ENCODE measurements at regions not wholly inside any gene's neighbourhood (a gene's known extent, or its start where the extent isn't known, plus 50 kb on each side); places are given as distances from the start of the nearest gene placed in this dataset.
A peak's percentile ranks its signal among the peaks of the same experiment; 100 is the strongest.

DNA sequence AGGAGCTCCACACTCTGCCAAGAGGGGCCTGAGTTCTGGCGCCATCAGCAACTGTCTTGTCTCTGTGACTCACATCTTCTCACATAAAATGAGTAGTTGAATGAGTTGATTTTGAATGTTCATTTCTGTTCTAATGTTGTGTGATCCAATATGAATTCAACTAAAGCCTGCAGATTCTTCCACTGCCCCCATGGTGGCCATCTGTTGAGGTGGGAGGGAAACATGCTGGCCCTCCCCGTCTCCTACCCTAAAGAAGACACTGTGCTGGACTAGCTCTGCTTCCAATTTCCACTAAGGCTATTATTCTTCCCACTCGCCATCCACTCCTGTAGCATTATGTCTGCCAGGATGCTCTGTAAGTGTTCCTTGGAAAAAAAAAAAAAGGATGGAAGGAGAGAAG is 555.6 kb upstream of the LARGE1 start:
- no peak for DNase-seq (ENCODE audit: low read depth)
- in situ Hi-C loops (cut with HindIII; ENCODE audit: low pct_unique_long_range_greater_than_20kb, low sequenced_read_pairs) = no loop called here

DNA sequence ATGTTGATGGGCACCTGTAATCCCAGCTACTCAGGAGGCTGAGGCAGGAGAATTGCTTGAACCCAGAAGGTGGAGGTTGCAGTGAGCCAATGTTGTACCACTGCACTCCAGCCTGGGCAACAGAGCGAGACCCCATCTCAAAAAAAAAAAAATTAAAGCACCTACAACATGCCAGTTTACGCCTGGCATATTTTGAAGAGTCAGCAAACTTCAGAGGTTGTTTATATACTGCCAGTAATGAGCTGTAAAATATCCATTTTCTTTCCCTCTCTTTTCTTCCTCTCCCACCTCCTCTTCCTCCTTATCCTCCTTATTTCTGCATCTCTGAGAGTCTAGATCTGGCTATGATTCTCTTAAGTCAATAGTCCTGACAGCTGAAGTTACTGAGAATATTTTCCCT is 556.5 kb upstream of the LARGE1 start:
- in situ Hi-C loops (cut with HindIII; ENCODE audit: low pct_unique_long_range_greater_than_20kb, low sequenced_read_pairs) = no loop called here
- no peak for DNase-seq (ENCODE audit: low read depth)

DNA sequence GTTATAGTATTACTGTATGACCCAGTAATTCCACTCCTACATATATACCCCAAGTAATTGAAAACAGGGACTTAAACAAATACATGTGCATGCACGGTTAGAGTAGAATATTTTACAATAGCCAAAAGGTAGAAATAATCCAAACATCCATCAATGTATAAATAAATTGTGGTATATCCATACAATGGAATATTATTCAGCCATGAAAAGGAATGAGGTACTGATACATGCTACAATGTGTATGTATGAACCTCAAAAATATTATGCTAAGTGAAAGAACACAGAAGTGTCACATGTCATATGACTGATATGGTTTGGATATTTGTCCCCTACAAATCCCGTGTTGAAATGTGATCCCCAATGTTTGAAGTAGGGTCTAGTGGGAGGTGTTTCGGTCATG is 560.8 kb upstream of the LARGE1 start:
- no peak for DNase-seq (ENCODE audit: low read depth)
- in situ Hi-C loops (cut with HindIII; ENCODE audit: low pct_unique_long_range_greater_than_20kb, low sequenced_read_pairs) = no loop called here

DNA sequence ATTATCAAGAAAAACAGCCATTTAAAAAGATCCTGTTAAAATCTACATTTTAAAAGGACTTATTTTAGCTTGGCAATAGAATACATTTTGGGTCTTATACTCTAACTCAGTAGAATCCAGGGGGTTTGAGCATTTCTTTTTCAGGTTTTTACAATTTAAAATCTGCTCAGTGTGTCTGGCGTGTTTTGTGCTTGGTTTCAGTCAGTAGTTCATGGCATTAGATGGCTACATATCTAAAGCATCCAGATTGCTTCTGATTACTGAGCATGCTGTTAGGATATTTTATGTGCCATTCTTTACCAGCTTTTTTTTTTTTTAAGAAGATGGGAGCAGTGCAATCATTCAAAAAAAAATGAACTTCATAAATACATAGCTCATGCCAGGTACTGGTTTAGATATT is 566.1 kb upstream of the LARGE1 start:
- DNase-seq (ENCODE audit: low read depth) = no peak
- in situ Hi-C loops (cut with HindIII; ENCODE audit: low pct_unique_long_range_greater_than_20kb, low sequenced_read_pairs) = no loop called here

DNA sequence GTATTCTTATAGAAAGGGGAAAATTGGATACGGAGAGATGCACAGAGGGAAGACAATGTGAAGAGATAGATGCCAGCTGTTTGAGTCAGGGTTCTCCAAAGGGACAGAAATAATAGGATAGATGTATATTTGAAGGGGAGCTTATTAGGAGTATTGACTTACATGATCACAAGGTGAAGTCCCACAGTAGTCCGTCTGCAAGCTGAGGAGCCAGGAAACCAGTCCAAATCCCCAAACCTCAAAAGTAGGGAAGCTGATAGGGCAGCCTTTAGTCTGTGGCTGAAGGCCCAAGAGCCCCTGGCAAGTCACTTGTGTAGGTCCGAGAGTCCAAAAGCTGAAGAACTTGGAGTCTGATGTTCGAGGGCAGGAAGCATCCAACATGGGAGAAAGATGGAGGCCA is 569.6 kb upstream of the LARGE1 start:
- in situ Hi-C loops (cut with HindIII; ENCODE audit: low pct_unique_long_range_greater_than_20kb, low sequenced_read_pairs) = no loop called here
- DNase-seq (ENCODE audit: low read depth) = no peak

DNA sequence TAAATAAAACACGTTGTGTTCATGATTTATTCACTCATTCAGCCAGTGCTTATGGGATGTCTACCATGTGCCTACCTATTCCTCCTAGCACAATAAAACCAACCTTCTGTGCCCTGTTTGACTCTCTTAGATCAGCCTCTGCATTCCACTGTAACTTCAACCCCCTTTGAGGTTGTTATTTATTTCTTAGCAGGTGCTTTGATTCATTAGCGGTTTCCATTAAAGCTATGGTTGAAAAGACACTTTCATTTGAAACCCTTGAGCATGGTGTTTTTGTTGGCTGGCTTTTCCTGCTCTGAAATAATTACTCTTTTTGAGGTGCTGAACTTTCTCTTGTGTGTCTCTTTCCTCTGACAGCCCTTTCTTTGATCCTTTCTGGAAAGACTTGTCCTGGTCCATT is 570.6 kb upstream of the LARGE1 start:
- DNase-seq (ENCODE audit: low read depth) = peak; percentile 37
- in situ Hi-C loops (cut with HindIII; ENCODE audit: low pct_unique_long_range_greater_than_20kb, low sequenced_read_pairs) = no loop called here

DNA sequence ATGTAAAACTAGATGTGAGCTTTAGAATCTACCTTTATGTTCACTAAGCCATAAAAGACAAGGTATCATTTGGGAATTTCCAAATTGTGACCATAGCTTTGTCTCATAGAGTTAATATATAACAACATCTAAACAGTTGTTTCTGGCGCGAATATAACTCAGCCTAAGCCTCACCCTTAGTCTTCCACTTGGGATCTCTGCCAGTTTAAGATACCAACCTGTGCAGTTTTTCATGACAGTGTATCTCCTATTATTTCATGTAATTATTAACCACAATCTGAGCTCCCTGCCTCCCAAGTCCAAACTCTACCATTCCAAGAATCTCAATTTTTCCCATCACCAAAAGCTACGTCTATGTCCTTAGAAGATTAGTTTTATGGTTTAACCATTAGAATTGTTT is 572.5 kb upstream of the ISX start:
- DNase-seq (ENCODE audit: low read depth) = no peak
- in situ Hi-C loops (cut with HindIII; ENCODE audit: low pct_unique_long_range_greater_than_20kb, low sequenced_read_pairs) = no loop called here

DNA sequence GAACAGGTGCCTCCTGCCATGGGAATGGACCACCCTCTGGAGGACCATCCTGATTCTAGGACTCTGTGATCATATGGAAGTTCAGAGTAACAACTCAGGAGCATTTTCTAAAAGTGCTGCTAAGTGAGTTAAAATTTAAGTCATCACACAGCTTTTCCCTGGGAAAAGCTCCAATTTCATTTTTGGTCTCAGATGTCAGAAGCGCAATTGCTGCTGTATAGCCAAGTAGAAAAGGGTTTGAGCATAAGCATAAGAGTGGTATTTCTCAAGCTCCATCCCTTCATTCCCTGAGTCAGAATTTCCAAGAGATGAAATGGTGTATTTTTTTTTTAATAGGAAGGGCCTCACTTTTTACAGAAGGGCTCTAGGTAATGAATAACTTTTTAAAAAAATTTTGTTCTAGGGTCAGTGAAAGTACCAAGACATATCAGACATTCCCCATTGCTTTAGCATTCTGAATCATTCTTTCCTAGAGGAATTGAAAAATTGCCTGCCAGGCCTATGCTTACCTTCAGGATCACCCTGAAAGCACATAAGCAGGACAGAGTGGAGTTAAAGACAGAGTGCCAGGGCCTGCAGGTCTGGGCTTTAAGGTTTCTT is 564.5 kb upstream of the ISX start:
- DNase-seq (ENCODE audit: low read depth) = no peak
- in situ Hi-C loops (cut with HindIII; ENCODE audit: low pct_unique_long_range_greater_than_20kb, low sequenced_read_pairs) = no loop called here

DNA sequence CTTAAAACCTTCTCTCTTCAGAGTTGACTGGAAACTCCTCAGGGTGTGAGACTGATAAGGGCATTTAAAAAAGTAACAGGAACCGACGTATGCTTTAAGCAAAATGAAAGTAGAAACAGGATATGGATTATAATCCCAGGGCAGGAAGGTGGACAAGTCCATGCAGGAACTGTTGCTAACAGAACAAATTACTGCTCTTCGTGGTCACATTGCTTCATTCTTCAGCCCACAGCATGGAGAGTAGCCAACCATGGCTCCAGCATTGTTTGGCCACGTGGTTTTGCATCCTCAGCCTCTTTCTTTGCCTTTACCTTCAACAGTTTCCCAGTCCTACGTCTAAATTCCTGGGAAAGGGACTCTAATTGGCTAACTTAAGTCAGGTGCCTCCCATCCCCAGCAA is 563.1 kb upstream of the ISX start:
- in situ Hi-C loops (cut with HindIII; ENCODE audit: low pct_unique_long_range_greater_than_20kb, low sequenced_read_pairs) = no loop called here
- no peak for DNase-seq (ENCODE audit: low read depth)

DNA sequence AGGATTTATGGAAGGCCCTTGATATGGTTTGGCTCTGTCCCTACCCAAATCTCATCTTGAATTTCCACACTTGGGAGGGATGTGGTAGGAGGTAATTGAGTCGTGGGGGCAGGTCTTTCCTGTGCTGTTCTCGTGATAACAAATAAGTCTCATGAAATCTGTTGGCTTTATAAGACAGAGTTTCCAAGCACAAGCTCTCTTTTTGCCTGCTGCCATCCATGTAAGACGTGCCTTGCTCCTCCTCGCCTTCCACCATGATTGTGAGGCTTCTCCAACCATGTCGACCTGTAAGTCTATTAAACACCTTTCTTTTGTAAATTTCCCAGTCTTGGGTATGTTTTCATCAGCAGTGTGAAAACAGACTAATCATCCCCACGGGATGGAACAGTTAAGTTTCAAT is 557.2 kb upstream of the ISX start:
- no peak for DNase-seq (ENCODE audit: low read depth)
- in situ Hi-C loops (cut with HindIII; ENCODE audit: low pct_unique_long_range_greater_than_20kb, low sequenced_read_pairs) = no loop called here

DNA sequence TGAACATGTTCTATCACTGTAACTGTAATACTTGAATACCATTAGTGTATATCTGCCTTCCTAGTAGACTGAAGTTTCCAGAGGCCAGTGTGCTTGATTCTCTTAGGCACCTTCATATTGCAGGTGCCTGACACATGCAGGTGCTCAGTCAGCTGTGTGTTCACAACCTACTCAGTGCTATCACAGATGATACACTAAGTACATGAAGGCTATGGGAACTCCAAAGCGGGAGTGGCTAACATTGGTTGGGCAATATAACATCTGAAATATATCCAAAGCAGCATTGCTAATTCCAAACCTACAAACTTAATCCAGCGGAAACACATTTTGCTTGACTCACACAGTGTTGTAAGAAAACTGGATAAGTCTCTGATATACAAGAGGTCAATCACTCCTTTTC is 539.3 kb upstream of the ISX start:
- in situ Hi-C loops (cut with HindIII; ENCODE audit: low pct_unique_long_range_greater_than_20kb, low sequenced_read_pairs) = no loop called here
- no peak for DNase-seq (ENCODE audit: low read depth)

DNA sequence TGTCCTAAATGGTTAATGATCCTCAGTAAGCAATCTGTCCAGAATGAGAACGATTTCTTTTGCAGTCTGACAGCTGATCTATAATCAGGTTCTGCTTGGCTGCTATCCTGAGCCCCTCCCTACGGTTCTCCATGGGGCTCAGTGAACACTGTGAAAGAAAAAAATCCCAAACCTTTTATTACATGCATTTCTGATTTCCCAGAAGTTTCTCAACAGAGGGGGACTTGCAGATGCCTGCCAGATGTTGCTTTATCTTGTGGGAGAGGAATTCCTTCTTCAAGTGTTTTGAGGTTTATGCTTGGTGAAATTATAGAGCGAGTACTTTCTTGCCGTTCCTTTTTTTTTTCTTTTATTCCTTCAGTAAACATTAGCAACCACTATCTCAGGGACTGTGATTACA is 531.9 kb upstream of the ISX start:
- no peak for DNase-seq (ENCODE audit: low read depth)
- in situ Hi-C loops (cut with HindIII; ENCODE audit: low pct_unique_long_range_greater_than_20kb, low sequenced_read_pairs) = no loop called here

DNA sequence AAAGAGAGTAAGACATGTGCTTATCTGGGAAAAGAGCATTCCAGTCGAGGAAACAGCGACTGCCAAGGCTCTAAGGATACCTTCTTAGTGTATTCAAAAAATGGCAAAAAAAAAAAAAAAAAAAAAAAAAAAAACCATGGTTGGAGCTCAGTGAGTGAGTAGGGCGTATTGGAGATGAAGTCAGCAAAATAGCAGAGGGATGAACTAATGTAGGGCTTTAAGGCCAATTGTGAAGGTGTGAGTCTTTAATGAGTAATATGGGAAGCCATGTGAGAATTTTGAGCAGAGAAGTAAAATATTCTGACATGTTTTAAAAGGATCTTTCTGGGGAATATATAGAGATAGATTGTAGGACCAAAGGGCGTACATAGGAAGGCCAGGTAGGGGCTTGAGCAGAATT is 498.6 kb upstream of the ISX start:
- DNase-seq (ENCODE audit: low read depth) = no peak
- in situ Hi-C loops (cut with HindIII; ENCODE audit: low pct_unique_long_range_greater_than_20kb, low sequenced_read_pairs) = no loop called here

DNA sequence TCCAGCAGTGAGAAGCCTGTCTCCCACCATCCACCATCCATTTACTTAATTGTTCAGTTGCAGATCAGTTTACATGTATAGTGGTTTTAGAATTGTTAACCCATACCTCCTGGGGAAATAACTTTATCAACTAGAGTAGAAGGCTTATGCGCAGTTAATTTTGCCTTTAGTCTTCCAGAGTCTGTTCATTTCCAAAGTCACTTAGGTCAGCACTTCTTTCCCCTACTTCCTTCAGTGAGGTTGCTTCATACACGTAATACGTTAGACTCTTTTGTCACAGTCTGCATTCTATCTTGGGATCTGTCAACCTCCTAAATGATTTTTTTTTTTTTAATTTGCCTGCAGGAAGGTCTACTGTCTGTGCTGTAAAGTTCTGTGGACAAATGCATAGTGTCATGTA is 495.6 kb upstream of the ISX start:
- in situ Hi-C loops (cut with HindIII; ENCODE audit: low pct_unique_long_range_greater_than_20kb, low sequenced_read_pairs) = no loop called here
- no peak for DNase-seq (ENCODE audit: low read depth)

DNA sequence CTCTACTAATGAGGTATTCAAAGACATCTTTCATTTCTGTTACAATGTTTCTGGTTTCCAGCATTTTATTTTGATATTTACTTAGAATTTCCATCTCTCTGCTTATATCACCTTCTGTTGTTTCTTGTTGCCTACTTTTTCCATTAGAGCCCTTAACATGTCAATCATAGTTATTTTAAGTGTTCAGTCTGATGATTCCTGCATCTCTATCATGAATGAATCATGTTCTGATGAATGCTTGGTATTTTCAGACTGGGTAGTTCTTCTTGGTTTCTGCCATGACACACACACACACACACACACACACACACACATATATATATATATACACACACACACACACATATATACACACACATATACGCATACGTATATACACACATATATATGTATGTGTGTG is 486.4 kb upstream of the ISX start:
- DNase-seq (ENCODE audit: low read depth) = no peak
- in situ Hi-C loops (cut with HindIII; ENCODE audit: low pct_unique_long_range_greater_than_20kb, low sequenced_read_pairs) = no loop called here

DNA sequence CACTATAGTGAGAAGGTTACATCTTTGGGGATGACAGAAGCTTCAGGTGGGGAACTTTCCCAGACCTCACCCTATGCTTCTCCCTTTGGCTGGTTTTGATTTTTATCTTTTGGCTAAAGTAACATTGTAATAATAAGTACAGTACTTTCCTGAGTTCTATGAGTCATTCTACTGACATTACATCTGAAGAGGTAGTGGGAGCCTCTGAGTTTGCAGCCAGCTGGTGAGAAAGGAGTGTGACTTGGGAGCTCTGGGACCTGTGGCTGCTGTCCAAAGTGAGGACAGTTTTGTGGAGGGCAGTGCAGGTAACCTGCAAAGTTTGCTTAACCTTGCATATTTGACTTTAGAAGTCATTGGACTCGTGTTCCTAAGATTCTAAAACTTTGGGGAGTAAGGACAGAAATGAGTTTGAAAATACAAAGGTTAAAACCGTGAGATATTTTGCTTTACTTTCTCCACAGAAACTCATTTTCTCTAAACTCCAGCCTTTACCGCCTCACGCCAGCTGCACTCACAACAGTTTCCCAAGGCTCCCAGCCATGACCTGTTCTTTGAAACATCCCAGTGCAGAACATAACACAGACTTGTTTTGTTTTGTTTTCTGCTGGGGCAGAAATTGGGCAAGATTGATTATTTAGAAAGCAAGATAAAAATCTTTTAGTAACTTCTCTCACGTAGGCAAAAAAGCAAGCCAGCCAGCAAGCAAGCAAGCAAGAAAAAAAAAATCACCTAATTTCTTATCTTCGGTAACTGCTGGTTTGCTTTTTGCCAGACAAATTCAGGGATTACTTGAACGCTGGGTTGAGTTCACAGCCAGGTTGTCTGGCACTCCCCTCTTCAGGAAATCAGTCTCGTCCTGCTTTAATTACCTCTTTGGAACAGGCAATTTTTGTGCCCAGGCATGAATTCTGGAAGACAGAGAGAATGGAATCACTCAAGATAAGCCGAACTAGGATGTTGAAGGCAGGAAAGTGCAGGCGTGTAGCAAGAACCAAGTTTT is 478.3 kb upstream of the ISX start:
- DNase-seq (ENCODE audit: low read depth) = no peak
- in situ Hi-C loops (cut with HindIII; ENCODE audit: low pct_unique_long_range_greater_than_20kb, low sequenced_read_pairs) = no loop called here

DNA sequence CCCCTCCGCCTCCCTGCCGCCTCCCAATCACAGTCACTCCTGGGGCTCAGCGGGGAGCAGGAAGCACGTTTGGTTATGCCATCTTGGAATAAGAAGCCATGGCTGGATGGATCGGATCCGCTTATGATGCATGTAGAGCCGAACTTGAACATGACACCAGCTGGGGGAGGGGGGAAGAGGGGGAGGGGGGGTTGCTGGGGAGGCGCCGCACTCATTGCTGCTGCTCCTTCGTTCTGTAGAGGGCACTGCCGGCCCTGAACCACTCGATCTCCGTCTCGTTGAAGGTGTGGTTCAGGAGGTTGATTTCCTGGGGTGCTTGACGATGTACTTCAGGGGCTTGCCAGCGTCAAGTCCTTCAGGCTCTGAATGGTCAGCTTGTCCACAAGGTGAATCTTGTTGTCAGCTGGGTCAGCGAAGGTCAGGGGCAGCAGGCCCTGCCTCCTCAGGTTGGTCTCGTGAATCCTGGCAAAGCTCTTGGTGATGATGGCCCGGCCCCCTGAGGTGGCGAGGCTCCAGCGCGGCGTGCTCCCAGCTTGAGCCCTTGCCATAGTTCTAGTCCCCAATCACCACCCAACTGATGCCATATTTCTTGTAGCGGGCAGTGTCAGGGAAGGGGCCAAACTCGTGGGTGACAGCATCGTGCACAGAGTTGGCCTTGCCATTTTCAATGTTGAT is 476.9 kb upstream of the ISX start:
- no peak for DNase-seq (ENCODE audit: low read depth)
- in situ Hi-C loops (cut with HindIII; ENCODE audit: low pct_unique_long_range_greater_than_20kb, low sequenced_read_pairs) = no loop called here

DNA sequence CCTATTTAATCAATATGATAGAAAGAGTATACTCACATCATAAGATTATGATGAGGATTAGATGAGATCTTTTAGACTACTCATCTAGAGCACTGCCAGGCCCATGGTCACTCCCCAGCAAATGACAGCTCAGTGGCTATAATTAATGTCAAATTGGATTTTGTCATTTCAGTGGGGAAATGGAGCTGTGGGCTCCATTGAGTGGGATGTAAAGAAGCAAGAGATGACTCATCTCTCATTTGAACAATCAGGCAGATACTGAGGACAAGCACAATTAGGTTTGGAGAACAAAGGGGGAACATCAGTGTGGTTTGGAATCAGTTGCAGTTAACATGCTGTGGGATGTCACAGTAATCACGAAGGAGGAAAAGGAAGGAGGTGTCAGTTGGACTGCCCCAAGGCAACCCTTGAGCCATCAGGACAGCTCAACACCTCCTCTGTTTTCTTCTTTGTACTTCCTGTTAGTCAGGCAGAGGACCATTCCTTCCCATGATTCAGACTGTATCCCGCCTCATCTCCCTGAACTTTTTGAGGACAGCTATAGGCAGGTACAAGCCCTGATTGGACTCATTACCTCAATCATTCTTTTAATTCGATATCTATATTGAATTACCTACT is 473.7 kb upstream of the ISX start:
- in situ Hi-C loops (cut with HindIII; ENCODE audit: low pct_unique_long_range_greater_than_20kb, low sequenced_read_pairs) = no loop called here
- DNase-seq (ENCODE audit: low read depth) = no peak

DNA sequence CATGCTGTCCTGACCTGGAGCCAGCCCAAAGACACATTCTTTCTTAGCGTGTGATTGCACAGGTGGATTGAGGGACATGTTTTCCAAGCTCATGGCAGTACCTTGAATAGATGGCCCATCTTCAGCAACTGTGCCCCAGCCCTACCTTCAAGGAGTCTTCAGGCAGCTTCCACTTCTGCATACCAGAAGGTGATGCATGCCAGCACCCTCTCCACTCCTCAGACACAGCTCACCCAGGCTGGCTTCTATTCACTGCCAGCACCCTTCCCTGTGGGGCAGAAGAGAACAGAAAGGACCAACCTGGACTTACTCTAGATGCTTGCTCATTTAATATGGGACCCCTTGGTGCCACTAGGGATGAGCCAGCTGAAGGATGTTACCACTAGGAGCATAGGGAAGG is 466.4 kb upstream of the ISX start:
- in situ Hi-C loops (cut with HindIII; ENCODE audit: low pct_unique_long_range_greater_than_20kb, low sequenced_read_pairs) = no loop called here
- no peak for DNase-seq (ENCODE audit: low read depth)

Data from Caki2 (cell line).